Activated naive CD4-positive, alpha-beta T cell (primary cell): ENCODE measurements at regions not wholly inside any gene's neighbourhood (a gene's known extent, or its start where the extent isn't known, plus 50 kb on each side); places are given as distances from the start of the nearest gene placed in this dataset.

Experiments
- DNase-seq, 4 experiments: peaks; one replicate each; lab custom pipeline; 2025; lab: John Stamatoyannopoulos, UW

- no peak for DNase-seq
Measured at GRCh38 chr1:22245726-22246125, 102.8 kb upstream of the WNT4 start.

- DNase-seq: no peak
Measured at GRCh38 chr1:22246755-22247480, 104.0 kb upstream of the WNT4 start.

GRCh38 chr1:22247527-22248245, 104.8 kb upstream of the WNT4 start:
- no peak for DNase-seq

- no peak for DNase-seq
Measured at GRCh38 chr1:22248746-22249145, 105.8 kb upstream of the WNT4 start.

GRCh38 chr1:22249928-22250680, 107.2 kb upstream of the WNT4 start:
- DNase-seq: no peak

- no peak for DNase-seq
Measured at GRCh38 chr1:22250724-22251123, 107.8 kb upstream of the WNT4 start.

- no peak for DNase-seq
Measured at GRCh38 chr1:22252251-22252650, 109.4 kb upstream of the WNT4 start.

- no peak for DNase-seq
Measured at GRCh38 chr1:22253012-22253790, 110.3 kb upstream of the WNT4 start.

- DNase-seq: no peak
Measured at GRCh38 chr1:22254756-22255155, 111.9 kb upstream of the WNT4 start.

- no peak for DNase-seq
Measured at GRCh38 chr1:22255341-22256212, 112.7 kb upstream of the WNT4 start.

- DNase-seq: no peak
Measured at GRCh38 chr1:22256213-22256512, 113.3 kb upstream of the WNT4 start.

- no peak for DNase-seq
Measured at GRCh38 chr1:22257290-22258275, 114.7 kb upstream of the WNT4 start.

- no peak for DNase-seq
Measured at GRCh38 chr1:22258698-22259097, 115.8 kb upstream of the WNT4 start.

- no peak for DNase-seq
Measured at GRCh38 chr1:22259551-22260282, 116.8 kb upstream of the WNT4 start.

- no peak for DNase-seq
Measured at GRCh38 chr1:22260860-22261432, 118.0 kb upstream of the WNT4 start.

GRCh38 chr1:22261580-22261979, 118.7 kb upstream of the WNT4 start:
- no peak for DNase-seq

GRCh38 chr1:22262583-22262982, 119.7 kb upstream of the WNT4 start:
- DNase-seq: no peak

- no peak for DNase-seq
Measured at GRCh38 chr1:22263359-22263758, 120.5 kb upstream of the WNT4 start.
